GM10266 (cell line): ENCODE measurements at regions not wholly inside any gene's neighbourhood (a gene's known extent, or its start where the extent isn't known, plus 50 kb on each side); places are given as distances from the start of the nearest gene placed in this dataset.
"Not testable (repeated sequence)": the region's sequence is repeated elsewhere in the genome, so short reads cannot be mapped to it uniquely, and the experiment has no call there.

Experiments
- DNase-seq: peaks from one replicate; pipeline ENCODE4 v3.0.0; 2012; ENCODE audit errors: extremely low spot score
- CTCF ChIP-seq: IDR thresholded peaks from 2 replicates; pipeline ENCODE4 v1.5.1; 2012; ENCODE audit warnings: mild to moderate bottlenecking, low read depth; ENCODE audit not compliant: control insufficient read depth, insufficient read depth; ENCODE audit errors: missing control alignments

- no peak for TF ChIP-seq CTCF
- no peak for DNase-seq
Observed at GRCh38 chr1:102470767-102471166, 474.0 kb upstream of the OLFM3 start.

GRCh38 chr1:102466487-102466886 is 469.8 kb upstream of the OLFM3 start:
- no peak for TF ChIP-seq CTCF

GRCh38 chr1:102463328-102463727 is 466.6 kb upstream of the OLFM3 start:
- TF ChIP-seq CTCF, result no peak
- DNase-seq, result no peak

More at GRCh38 chr1:102466487-102466886, 469.8 kb upstream of the OLFM3 start:
- DNase-seq, result no peak

- DNase-seq, result not testable (repeated sequence)
Observed at GRCh38 chr1:102442317-102442716, 445.6 kb upstream of the OLFM3 start.

- no peak for DNase-seq
- no peak for TF ChIP-seq CTCF
Observed at GRCh38 chr1:102435483-102435882, 438.8 kb upstream of the OLFM3 start.

GRCh38 chr1:102434421-102434820 is 437.7 kb upstream of the OLFM3 start:
- peak; percentile 4 for DNase-seq

GRCh38 chr1:102431253-102431652 is 434.5 kb upstream of the OLFM3 start:
- DNase-seq, result no peak
- TF ChIP-seq CTCF, result no peak

More at GRCh38 chr1:102434421-102434820, 437.7 kb upstream of the OLFM3 start:
- TF ChIP-seq CTCF, result peak; percentile 50

- no peak for TF ChIP-seq CTCF
- DNase-seq, result no peak
Observed at GRCh38 chr1:102420034-102420433, 423.3 kb upstream of the OLFM3 start.
